OCI-LY3 (cell line): ENCODE measurements at regions not wholly inside any gene's neighbourhood (a gene's known extent, or its start where the extent isn't known, plus 50 kb on each side); places are given as distances from the start of the nearest gene placed in this dataset.

ENCODE experiments used
- H2AFZ ChIP-seq: fragments of 200-600, 300-600 bp; shearing (Covaris generic); 2 replicates; pipeline ENCODE4 v1.6.0; 2014; ENCODE audit warnings: antibody characterized with exemption, low read depth, low read length
- H3K27ac ChIP-seq: fragments of 200-600, 300-600 bp; sonication (generic); 2 replicates; pipeline ENCODE4 v1.5.1; 2014; ENCODE audit warnings: mild to moderate bottlenecking, low read length, moderate library complexity, mixed read lengths
- H3K27me3 ChIP-seq: fragments of 200-600, 300-600 bp; sonication (generic); 2 replicates; pipeline ENCODE4 v1.6.1; 2014; ENCODE audit warnings: low read depth, low read length, mixed read lengths
- H3K36me3 ChIP-seq: fragments of 200-600, 300-600 bp; sonication (generic); replicated peaks from 2 replicates; pipeline ENCODE3; 2014; ENCODE audit warnings: low read depth, low read length, mixed read lengths
- H3K4me1 ChIP-seq: fragments of 300-600, 200-600 bp; sonication (generic); 2 replicates; pipeline ENCODE4 v1.6.1; 2014; ENCODE audit warnings: low read length, mixed read lengths
- H3K4me2 ChIP-seq: fragments of 200-600, 300-600 bp; sonication (generic); 2 replicates; pipeline ENCODE4 v1.6.1; 2014; ENCODE audit warnings: low read length, mixed read lengths
- H3K4me3 ChIP-seq: fragments of 300-600, 200-600 bp; sonication (generic); 2 replicates; pipeline ENCODE4 v1.5.1; 2014; ENCODE audit warnings: antibody characterized with exemption, mild to moderate bottlenecking, low read length, moderate library complexity
- H3K79me2 ChIP-seq: fragments of 300-600, 200-600 bp; shearing (Covaris generic); 2 replicates; pipeline ENCODE4 v1.6.1; 2014; ENCODE audit warnings: mild to moderate bottlenecking, low read length, mixed read lengths
- H3K9ac ChIP-seq: fragments of 300-600, 200-600 bp; shearing (Covaris generic); 2 replicates; pipeline ENCODE4 v1.6.0; 2014; ENCODE audit warnings: mild to moderate bottlenecking, low read length, moderate library complexity
- H3K9me3 ChIP-seq: fragments of 200-600, 300-600 bp; shearing (Covaris generic); 2 replicates; pipeline ENCODE4 v1.6.1; 2014; ENCODE audit warnings: low read length, mixed read lengths; ENCODE audit not compliant: insufficient read depth
- H4K20me1 ChIP-seq: fragments of 200-600, 300-600 bp; sonication (generic); 2 replicates; pipeline ENCODE4 v1.6.1; 2016; ENCODE audit warnings: low read length, mixed read lengths; ENCODE audit not compliant: insufficient read depth
- EZH2phosphoT487 ChIP-seq: fragments of 200-600 bp; shearing (Covaris generic); IDR thresholded peaks from 2 replicates; pipeline ENCODE4 v1.6.1; 2018; ENCODE audit warnings: antibody characterized with exemption, mixed run types, low read depth
- TF ChIP-seq, protein P1 (sequence below): fragments of 200-600, 300-600 bp; sonication (generic); IDR thresholded peaks from 2 replicates; pipeline ENCODE4 v1.5.1; 2014; ENCODE audit warnings: antibody characterized with exemption, low read length, low read depth

GRCh38 chr6:44772838-44773237 lies 385.3 kb downstream of the CDC5L start:
- Histone ChIP-seq H3K27ac (no peak overlapping the region), H3K79me2 (no peaks in the 10 kb centered on the region), H3K36me3 (no peaks in the 10 kb centered on the region), H4K20me1 (no peaks in the 10 kb centered on the region), H3K4me2 (no peak overlapping the region), H3K4me1 (peaks cover 5% of the 10 kb centered on the region), H3K4me3 (no peak overlapping the region), H3K27me3 (no peaks in the 10 kb centered on the region), H3K9me3 (no peaks in the 10 kb centered on the region), H2AFZ (no peak overlapping the region), H3K9ac (no peak overlapping the region)
- no peak for TF ChIP-seq EZH2phosphoT487
- TF ChIP-seq, protein P1, sequence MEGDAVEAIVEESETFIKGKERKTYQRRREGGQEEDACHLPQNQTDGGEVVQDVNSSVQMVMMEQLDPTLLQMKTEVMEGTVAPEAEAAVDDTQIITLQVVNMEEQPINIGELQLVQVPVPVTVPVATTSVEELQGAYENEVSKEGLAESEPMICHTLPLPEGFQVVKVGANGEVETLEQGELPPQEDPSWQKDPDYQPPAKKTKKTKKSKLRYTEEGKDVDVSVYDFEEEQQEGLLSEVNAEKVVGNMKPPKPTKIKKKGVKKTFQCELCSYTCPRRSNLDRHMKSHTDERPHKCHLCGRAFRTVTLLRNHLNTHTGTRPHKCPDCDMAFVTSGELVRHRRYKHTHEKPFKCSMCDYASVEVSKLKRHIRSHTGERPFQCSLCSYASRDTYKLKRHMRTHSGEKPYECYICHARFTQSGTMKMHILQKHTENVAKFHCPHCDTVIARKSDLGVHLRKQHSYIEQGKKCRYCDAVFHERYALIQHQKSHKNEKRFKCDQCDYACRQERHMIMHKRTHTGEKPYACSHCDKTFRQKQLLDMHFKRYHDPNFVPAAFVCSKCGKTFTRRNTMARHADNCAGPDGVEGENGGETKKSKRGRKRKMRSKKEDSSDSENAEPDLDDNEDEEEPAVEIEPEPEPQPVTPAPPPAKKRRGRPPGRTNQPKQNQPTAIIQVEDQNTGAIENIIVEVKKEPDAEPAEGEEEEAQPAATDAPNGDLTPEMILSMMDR = no peak

GRCh38 chr6:44775121-44775520 lies 387.6 kb downstream of the CDC5L start:
- no peak overlapping the region for H3K9ac ChIP-seq
- no peaks in the 10 kb centered on the region for H3K27me3 ChIP-seq
- peaks cover 20% of the 10 kb centered on the region for H3K4me1 ChIP-seq
- no peak for TF ChIP-seq EZH2phosphoT487
- no peak overlapping the region for H2AFZ ChIP-seq
- no peaks in the 10 kb centered on the region for H3K36me3 ChIP-seq
- no peaks in the 10 kb centered on the region for H3K9me3 ChIP-seq
- no peaks in the 10 kb centered on the region for H4K20me1 ChIP-seq
- no peak overlapping the region for H3K4me2 ChIP-seq
- no peak overlapping the region for H3K27ac ChIP-seq
- no peak overlapping the region for H3K4me3 ChIP-seq
- H3K79me2 ChIP-seq = no peaks in the 10 kb centered on the region

- Histone ChIP-seq H3K36me3 (no peaks in the 10 kb centered on the region), H3K79me2 (no peaks in the 10 kb centered on the region), H3K9ac (no peak overlapping the region), H3K27me3 (no peaks in the 10 kb centered on the region), H3K9me3 (no peaks in the 10 kb centered on the region), H2AFZ (no peak overlapping the region), H3K4me3 (no peak overlapping the region), H4K20me1 (no peaks in the 10 kb centered on the region), H3K4me2 (no peak overlapping the region), H3K27ac (no peak overlapping the region), H3K4me1 (peaks cover 24% of the 10 kb centered on the region)
- TF ChIP-seq, protein P1 = no peak
- TF ChIP-seq EZH2phosphoT487 = no peak
Measured at GRCh38 chr6:44776344-44776743, 388.8 kb downstream of the CDC5L start.

- TF ChIP-seq, protein P1 = peak; percentile 39
- no peak for TF ChIP-seq EZH2phosphoT487
- no peak overlapping the region for H2AFZ ChIP-seq
- H3K79me2 ChIP-seq = no peaks in the 10 kb centered on the region
- H3K27ac ChIP-seq = no peak overlapping the region
- H3K36me3 ChIP-seq = no peaks in the 10 kb centered on the region
- no peak overlapping the region for H3K4me2 ChIP-seq
- no peak overlapping the region for H3K9ac ChIP-seq
- no peak overlapping the region for H3K4me3 ChIP-seq
- no peaks in the 10 kb centered on the region for H4K20me1 ChIP-seq
- H3K4me1 ChIP-seq = peaks cover 24% of the 10 kb centered on the region
- H3K9me3 ChIP-seq = no peaks in the 10 kb centered on the region
- H3K27me3 ChIP-seq = no peaks in the 10 kb centered on the region
Measured at GRCh38 chr6:44778513-44778912, 391.0 kb downstream of the CDC5L start.
